GM18498 (cell line): ENCODE measurements at regions not wholly inside any gene's neighbourhood (a gene's known extent, or its start where the extent isn't known, plus 50 kb on each side); places are given as distances from the start of the nearest gene placed in this dataset.

Experiments used
- ATAC-seq: cut with Tn5 transposase; IDR thresholded peaks from one replicate; pipeline ENCODE4 v1.9.1; 2021; ENCODE audit warnings: mild to moderate bottlenecking, moderate library complexity; ENCODE audit not compliant: unreplicated experiment

GRCh38 chr3:170784406-170784805 is 85.6 kb downstream of the RPL22L1 start:
- no peak for ATAC-seq

- ATAC-seq: no peak
These were observed 89.0 kb downstream of the RPL22L1 start for GRCh38 chr3:170780955-170781354.

DNA sequence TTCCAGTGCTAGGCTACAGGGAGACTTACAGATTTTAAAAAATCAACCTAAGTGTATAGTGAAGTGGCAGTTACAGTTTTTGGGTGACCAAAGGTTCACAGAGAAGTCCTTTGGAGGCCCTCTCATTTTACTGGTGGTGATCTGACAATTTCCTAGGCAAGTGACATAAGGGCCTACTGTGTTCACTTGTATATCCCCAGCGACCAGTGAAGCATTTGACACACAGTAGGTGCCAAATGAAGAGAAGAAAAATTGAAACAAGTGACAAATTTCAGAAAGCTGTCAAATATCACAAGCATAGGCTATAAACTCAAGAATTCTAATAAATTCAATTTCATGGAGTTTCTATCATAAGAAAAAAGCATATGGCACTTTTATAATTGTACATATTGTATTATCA is 89.5 kb downstream of the RPL22L1 start:
- no peak for ATAC-seq

- no peak for ATAC-seq
These were observed 91.5 kb downstream of the RPL22L1 start for GRCh38 chr3:170778240-170779217.

GRCh38 chr3:170777564-170777926 is 92.5 kb downstream of the RPL22L1 start:
- no peak for ATAC-seq

DNA sequence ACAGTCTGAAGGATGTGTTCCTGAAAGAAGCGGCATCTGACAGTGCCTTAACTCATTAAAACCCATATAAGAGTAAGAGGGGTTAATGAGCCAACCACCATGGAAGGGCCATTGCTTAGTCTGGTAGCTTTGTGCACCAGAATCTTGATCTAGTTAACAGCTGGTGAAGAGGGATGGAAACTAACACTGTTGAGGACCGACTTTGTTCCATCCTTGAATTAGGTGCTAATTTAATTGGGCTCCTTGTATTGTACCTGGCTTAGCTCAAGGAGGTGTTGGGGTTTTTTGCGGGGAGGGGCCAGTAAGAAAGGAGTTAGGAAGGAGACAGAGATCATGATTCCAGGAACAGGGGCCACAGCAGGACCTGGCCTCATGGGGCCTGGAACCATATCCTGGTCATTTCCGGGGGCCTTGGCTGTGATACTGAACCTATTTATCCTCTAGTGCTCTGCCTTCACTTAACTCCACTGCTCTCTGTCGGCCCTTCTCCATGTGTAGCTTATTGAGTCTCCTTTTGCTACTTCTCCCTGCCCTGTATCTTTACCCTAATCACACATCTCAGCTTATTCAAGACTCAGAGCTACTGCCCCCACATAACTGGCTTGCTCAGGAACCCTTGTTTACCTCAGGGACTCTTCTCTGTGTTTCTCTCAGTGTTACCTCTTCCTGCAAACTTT is 93.0 kb downstream of the RPL22L1 start:
- ATAC-seq: no peak

DNA sequence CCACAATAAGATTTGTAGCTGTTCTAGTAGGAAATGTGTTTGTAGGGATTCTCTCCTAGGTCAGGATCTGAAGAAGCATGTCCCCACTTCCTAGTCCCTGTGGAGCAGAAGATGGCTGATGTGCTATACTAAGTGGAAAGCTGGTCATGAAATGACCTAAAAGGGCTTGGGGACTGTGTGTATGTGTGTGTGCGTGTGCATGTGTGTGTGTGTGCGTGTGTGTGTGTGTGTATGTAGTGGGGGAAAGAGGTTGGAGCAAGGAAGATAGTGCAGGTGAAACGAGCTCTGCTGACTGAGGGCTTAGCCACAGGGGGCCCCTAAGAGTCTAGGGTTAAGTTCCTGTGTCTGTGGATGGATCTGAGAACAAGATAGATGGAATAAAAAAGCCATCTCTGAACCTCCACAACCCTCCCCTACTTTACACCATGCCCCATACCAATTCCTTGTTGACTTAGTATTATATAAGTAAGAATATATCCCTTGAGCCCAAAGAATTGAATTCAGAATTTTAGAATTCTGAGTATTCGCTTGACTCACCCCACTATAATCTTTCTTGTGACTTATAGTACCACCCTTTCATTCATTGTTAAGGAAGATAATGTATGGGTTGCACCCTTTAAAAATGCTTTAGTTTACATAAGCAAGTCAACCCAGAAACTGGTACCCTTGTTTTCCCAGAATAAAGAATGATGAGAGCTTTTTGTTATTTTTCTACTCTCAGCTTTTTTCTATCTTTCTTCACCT is 96.1 kb downstream of the RPL22L1 start:
- ATAC-seq: no peak

GRCh38 chr3:170772175-170772574 is 97.8 kb downstream of the RPL22L1 start:
- ATAC-seq: no peak

- ATAC-seq: no peak
These were observed 101.6 kb downstream of the RPL22L1 start for GRCh38 chr3:170768334-170768801.

GRCh38 chr3:170767576-170767941 is 102.4 kb downstream of the RPL22L1 start:
- no peak for ATAC-seq

DNA sequence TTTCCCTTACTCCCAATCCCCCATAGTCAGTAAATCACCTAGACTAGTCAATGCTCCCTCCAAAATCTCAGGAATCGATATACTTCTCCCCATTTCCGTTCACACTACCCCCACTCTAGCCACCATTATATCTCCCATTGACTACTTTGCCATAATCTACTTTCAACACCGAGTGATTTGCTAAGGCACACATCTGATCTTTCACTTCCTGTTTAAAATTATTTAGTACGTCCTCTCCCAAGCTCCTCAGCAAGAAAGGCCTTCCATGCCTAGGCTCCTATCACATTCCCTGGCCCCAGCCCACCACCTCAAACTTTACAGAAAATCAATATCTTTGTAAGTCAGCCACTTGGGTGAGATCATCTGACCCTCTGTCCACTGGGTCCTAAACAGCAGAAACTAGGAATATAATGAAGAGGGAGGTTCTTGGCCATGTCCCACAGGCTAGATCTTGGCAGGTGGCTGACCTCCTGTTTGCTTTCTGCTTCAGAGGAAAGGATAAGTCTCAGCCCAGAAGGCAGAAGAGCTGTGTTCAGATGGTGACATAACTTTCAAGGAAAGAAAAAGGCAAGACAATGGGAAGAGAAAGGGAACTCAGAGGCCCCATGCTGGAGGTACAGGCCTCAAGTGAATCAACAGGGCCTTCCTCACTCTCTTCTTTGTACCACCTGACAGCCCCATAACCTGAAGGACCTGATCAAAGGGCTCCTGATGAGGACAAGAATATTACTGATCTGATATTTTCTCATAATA is 103.0 kb downstream of the RPL22L1 start:
- ATAC-seq: no peak

DNA sequence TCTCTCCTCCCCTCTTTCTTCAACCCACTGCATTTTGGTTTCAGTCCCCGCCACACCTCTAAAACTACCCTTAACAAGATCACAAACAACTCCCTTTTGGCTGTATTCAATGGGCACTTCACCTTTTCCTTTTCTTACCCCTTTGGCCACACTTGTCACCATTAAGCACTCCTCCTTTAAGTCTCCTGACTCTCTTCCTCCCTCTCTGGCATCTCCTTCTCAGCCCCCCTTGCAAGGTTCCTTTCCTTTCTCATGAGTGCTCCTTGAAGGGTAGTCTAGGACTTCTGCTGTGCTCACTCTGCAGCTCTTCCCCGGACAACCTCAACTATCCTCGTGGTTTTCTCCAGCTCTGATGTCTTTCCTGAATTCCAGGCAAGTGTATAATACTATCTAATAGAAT is 103.7 kb downstream of the RPL22L1 start:
- no peak for ATAC-seq

DNA sequence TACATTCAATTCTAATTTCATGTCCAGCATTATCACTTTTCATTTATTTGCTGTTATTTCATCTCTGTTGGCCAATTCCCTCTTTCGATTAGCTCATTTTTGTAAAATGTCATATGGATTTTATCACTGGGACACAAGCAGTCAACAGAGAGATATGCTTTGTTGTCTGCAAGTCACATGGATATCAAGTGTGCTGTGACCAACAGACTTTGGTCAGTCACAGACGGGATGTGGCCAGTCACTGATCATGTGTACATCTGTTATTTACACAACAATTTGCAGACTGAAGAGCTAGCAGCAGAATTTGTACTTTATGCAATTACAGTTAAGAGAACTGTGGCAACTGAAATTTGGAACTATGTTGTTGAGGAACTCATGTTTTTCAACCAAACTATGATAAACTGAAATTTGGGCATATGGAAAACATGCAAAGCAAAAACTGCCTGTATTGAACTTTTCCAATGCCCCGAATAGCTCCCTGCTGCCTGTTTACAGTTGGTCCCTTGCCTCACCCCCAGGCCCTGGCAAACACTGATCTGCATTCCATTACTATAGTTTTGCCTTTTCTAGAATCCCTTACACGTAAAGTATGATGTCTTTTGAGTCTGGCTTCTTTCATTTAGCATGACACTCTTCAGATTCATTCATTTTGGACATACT is 104.4 kb downstream of the RPL22L1 start:
- no peak for ATAC-seq

DNA sequence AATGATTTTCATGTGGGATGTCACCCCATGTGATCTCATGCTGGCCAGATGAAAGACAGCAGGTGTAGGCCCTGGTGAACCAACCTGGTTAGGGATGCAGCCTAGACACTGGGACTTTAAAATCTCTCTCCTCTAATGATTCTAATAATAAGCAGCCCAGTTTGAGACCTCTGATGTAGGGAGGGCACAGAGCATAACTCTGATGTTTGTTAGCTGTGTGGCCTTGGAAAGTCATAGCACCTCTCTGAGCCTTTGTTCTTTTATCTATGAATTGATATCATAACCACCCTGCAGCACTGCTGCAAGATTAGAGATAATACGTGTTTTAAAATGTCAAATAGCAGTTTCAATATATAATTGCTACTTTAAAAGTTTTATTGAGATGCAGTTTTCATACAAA is 106.0 kb downstream of the RPL22L1 start:
- ATAC-seq: no peak

- no peak for ATAC-seq
These were observed 107.9 kb downstream of the RPL22L1 start for GRCh38 chr3:170762064-170762463.

GRCh38 chr3:170761103-170761502 is 108.9 kb downstream of the RPL22L1 start:
- no peak for ATAC-seq

DNA sequence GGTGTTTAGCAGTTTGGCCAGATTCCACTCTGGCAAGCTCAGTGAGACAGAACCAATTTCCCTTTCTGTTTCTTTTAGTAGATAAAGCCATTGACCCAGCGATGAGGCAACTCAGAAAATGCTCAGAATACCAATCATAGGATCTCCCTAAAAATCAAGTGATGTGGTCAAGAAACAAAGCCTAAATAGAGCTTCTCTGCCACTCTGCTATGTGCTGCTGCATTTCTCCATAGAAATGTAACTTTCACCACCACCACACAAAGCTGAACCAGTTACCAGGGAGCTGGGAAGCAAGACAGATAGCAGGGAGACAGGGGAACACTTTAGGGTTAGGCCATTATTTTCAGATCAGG is 109.8 kb downstream of the RPL22L1 start:
- no peak for ATAC-seq

- ATAC-seq: no peak
These were observed 110.4 kb downstream of the RPL22L1 start for GRCh38 chr3:170759511-170760173.

DNA sequence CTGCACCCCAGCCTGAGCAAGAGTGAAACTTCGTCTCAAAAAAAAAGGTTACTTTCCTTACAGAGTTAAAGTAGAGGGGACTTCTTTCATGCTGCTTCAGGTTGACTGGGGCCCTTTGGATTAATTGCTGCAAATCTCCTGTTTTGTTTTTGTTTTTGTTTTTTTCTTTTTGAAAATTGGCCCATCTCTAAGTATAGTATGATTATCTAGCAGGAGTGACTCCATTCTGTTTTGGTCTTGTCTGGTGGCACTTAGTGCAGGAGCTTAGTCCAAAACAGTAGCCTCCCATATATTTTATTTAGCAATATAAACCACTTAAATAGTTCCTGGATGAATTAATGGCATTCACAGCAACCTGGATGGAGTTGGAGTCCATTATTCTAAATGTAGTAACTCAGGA is 113.0 kb downstream of the RPL22L1 start:
- ATAC-seq: no peak

DNA sequence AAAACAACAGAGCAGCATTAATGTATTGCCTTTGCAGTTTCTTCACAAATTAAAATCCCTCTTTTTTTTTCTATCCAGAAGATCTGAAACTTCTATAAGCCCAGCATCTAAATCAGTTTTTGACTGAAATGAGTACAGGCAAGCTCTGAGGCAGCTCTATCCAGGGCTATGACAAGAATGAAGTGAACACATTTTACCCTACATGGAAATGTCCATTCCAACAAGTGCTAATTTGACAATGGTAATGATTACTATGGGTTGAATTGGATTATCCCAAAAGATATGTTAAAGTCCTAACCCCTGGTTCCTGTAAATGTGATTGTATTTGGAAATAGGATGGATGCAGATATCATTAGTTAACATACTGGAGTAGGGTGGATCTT is 115.7 kb downstream of the RPL22L1 start:
- no peak for ATAC-seq
